Mesenchymal stem cell (in vitro differentiated cells and primary cell): ENCODE measurements at regions not wholly inside any gene's neighbourhood (a gene's known extent, or its start where the extent isn't known, plus 50 kb on each side); places are given as distances from the start of the nearest gene placed in this dataset.

Source experiments
- DNase-seq: peaks from one replicate; pipeline ENCODE4 v3.0.0-alpha.2; 2013
- H2AFZ ChIP-seq: one replicate; pipeline ENCODE4 v1.6.1; 2013; ENCODE audit warnings: low read depth, mild to moderate bottlenecking, control low read depth, inconsistent platforms, low read length, moderate library complexity
- H2AK5ac ChIP-seq: 2 replicates; pipeline ENCODE4 v1.6.1; 2013; ENCODE audit warnings: low read length, moderate library complexity, mild to moderate bottlenecking, inconsistent platforms; ENCODE audit not compliant: severe bottlenecking
- H2BK120ac ChIP-seq: one replicate; pipeline ENCODE4 v1.6.1; 2013; ENCODE audit warnings: low read depth, mild to moderate bottlenecking, inconsistent platforms, low read length, moderate library complexity
- H2BK12ac ChIP-seq, 2 experiments: one replicate each; pipeline ENCODE4 v1.6.1; 2013; ENCODE audit warnings: inconsistent platforms in 2 of 2, low read length in 2 of 2, mild to moderate bottlenecking in 2 of 2, moderate library complexity in 2 of 2, control low read depth in 1 of 2
- H2BK15ac ChIP-seq: one replicate; pipeline ENCODE4 v1.6.1; 2013; ENCODE audit warnings: mild to moderate bottlenecking, low read depth, inconsistent platforms; ENCODE audit not compliant: poor library complexity, severe bottlenecking
- H2BK5ac ChIP-seq: 2 replicates; pipeline ENCODE4 v1.6.1; 2013; ENCODE audit warnings: low read depth, mild to moderate bottlenecking, low read length, control low read depth, inconsistent platforms; ENCODE audit not compliant: poor library complexity, severe bottlenecking
- H3K14ac ChIP-seq, 2 experiments: one replicate each; pipeline ENCODE4 v1.6.1; 2013; ENCODE audit warnings: inconsistent platforms in 2 of 2, low read length in 2 of 2, control low read depth in 1 of 2, mild to moderate bottlenecking in 1 of 2, moderate library complexity in 1 of 2
- H3K18ac ChIP-seq, 2 experiments: one replicate each; pipeline ENCODE4 v1.6.1; 2013; ENCODE audit warnings: inconsistent platforms in 2 of 2, low read length in 2 of 2, control low read depth in 1 of 2, low read depth in 1 of 2, mild to moderate bottlenecking in 1 of 2
- H3K23ac ChIP-seq, 2 experiments: one replicate each; pipeline ENCODE4 v1.6.1; 2013; ENCODE audit warnings: inconsistent platforms in 2 of 2, low read length in 2 of 2, mild to moderate bottlenecking in 2 of 2, moderate library complexity in 2 of 2, control low read depth in 1 of 2
- H3K27ac ChIP-seq: 2 replicates; pipeline ENCODE4 v1.5.1; 2013; ENCODE audit warnings: mild to moderate bottlenecking, moderate library complexity, low read length, control low read depth, inconsistent platforms; ENCODE audit not compliant: poor library complexity, severe bottlenecking
- H3K27me3 ChIP-seq, 2 experiments: 2 replicates each; pipeline versions ENCODE4 v1.6.1 to v1.7.0; 2013; ENCODE audit warnings: low read length in 2 of 2, mild to moderate bottlenecking in 2 of 2, moderate library complexity in 2 of 2, control low read depth in 1 of 2, inconsistent platforms in 1 of 2; ENCODE audit not compliant: control insufficient read depth in 1 of 2, insufficient read depth in 1 of 2
- H3K36me3 ChIP-seq, 2 experiments: 2 replicates each; pipeline versions ENCODE4 v1.6.1 to v1.7.0; 2013; ENCODE audit warnings: low read length in 2 of 2, control low read depth in 1 of 2, inconsistent platforms in 1 of 2, low read depth in 1 of 2, mild to moderate bottlenecking in 1 of 2; ENCODE audit not compliant: insufficient read depth in 2 of 2, control insufficient read depth in 1 of 2
- H3K4ac ChIP-seq, 2 experiments: one replicate each; pipeline ENCODE4 v1.6.1; 2013; ENCODE audit warnings: inconsistent platforms in 2 of 2, low read length in 2 of 2, mild to moderate bottlenecking in 2 of 2, moderate library complexity in 2 of 2, control low read depth in 1 of 2, low read depth in 1 of 2
- H3K4me1 ChIP-seq: 2 replicates; pipeline ENCODE4 v1.6.1; 2013; ENCODE audit warnings: low read depth, low read length, control low read depth; ENCODE audit not compliant: control insufficient read depth, insufficient read depth
- H3K4me2 ChIP-seq: 2 replicates; pipeline ENCODE4 v1.6.1; 2013; ENCODE audit warnings: low read length, mild to moderate bottlenecking, inconsistent platforms; ENCODE audit not compliant: poor library complexity, severe bottlenecking
- H3K4me3 ChIP-seq, 2 experiments: 2 replicates each; pipeline versions ENCODE4 v1.5.1 to v1.7.0; 2013; ENCODE audit warnings: low read length in 2 of 2, mild to moderate bottlenecking in 2 of 2, control low read depth in 1 of 2, low read depth in 1 of 2; ENCODE audit not compliant: insufficient read depth in 1 of 2
- H3K79me1 ChIP-seq: replicated peaks from 2 replicates; pipeline ENCODE4 v1.6.1; 2013; ENCODE audit warnings: mild to moderate bottlenecking, control low read depth, low read length, inconsistent platforms; ENCODE audit not compliant: poor library complexity, severe bottlenecking
- H3K9ac ChIP-seq: 2 replicates; pipeline ENCODE4 v1.7.0; 2013; ENCODE audit warnings: mild to moderate bottlenecking, low read length, moderate library complexity
- H3K9me3 ChIP-seq: 2 replicates; pipeline ENCODE4 v1.7.0; 2013; ENCODE audit warnings: mild to moderate bottlenecking, low read length; ENCODE audit not compliant: control insufficient read depth
- H4K8ac ChIP-seq: one replicate; pipeline ENCODE4 v1.6.1; 2013; ENCODE audit warnings: inconsistent platforms, mild to moderate bottlenecking, low read length, moderate library complexity
- H4K91ac ChIP-seq: one replicate; pipeline ENCODE4 v1.6.1; 2013; ENCODE audit warnings: mild to moderate bottlenecking, low read length, inconsistent platforms
- WGBS: methylation state at CpG from one replicate; pipeline ENCODE4 v1.1.7; 2013; ENCODE audit warnings: mixed read lengths; 5-methylcytosine and 5-hydroxymethylcytosine counted together

DNA sequence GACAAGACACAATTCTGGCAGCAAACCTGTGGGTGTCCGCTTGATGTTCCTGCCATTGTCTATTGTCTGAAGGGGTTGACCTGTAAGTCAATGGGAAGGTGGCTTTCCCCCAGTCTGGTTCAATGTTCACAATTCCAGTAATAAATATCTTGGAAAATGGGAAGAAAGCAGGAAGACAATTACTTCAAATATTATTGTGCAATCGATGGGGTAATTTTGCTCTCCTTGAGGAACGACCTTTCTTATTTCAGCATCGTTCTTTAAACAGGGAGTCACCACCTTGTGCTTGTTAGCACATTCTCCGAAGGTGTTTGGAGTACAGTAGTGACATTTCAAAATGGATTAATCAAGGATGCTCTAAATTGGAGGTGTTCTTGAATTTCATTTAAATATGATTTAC is 136.9 kb downstream of the BTBD3 start:
- Histone ChIP-seq H2BK120ac (no peak overlapping the region), H4K91ac (no peak overlapping the region), H3K9me3 (no peaks in the 10 kb centered on the region), H3K23ac (no peak overlapping the region), H3K27me3 (no peaks in the 10 kb centered on the region), H4K8ac (no peak overlapping the region), H3K9ac (no peak overlapping the region), H3K27ac (no peak overlapping the region), H2BK5ac (no peak overlapping the region), H3K36me3 (no peaks in the 10 kb centered on the region), H2AFZ (no peak overlapping the region), H3K79me1 (no peaks in the 10 kb centered on the region), H3K18ac (no peak overlapping the region), H3K4me2 (no peak overlapping the region), H3K4me3 (no peak overlapping the region), H2BK15ac (no peak overlapping the region), H2BK12ac (no peak overlapping the region), H3K4ac (no peak overlapping the region), H3K4me1 (peaks cover 6% of the 10 kb centered on the region), H2AK5ac (no peak overlapping the region), H3K14ac (no peak overlapping the region)
- WGBS, result 98% methylated on average over 4 of the region's 5 CpGs
- DNase-seq, result no peak

DNA sequence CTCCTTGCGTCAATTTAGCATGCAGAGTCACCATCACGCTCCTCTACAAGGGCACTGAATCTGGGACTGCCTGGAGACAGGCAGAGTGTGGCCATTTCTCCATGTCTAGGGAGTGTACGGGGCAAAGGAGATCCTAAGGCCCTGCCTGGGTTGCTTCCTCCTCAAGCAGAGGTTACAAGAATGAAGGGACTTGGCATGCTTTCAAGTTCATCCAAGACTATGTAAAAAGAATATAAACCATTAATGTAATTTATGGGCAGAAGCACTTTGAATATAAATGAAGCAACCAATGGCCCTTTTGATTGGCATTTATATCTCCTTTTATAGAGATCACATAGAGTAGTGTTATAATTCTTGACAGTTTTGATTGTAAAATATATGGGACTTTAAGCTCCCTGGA is 137.5 kb downstream of the BTBD3 start:
- Histone ChIP-seq H3K36me3 (no peaks in the 10 kb centered on the region), H2BK120ac (no peak overlapping the region), H3K14ac (no peak overlapping the region), H3K27me3 (no peaks in the 10 kb centered on the region), H3K27ac (no peak overlapping the region), H3K4me1 (peaks cover 6% of the 10 kb centered on the region), H3K9ac (no peak overlapping the region), H3K23ac (no peak overlapping the region), H3K4ac (no peak overlapping the region), H2AFZ (no peak overlapping the region), H2BK15ac (no peak overlapping the region), H4K91ac (no peak overlapping the region), H2BK5ac (no peak overlapping the region), H2AK5ac (no peak overlapping the region), H3K4me2 (no peak overlapping the region), H3K79me1 (no peaks in the 10 kb centered on the region), H4K8ac (no peak overlapping the region), H3K4me3 (no peak overlapping the region), H3K9me3 (no peaks in the 10 kb centered on the region), H3K18ac (peak overlapping the region in 1 of 2 experiments; percentile 50), H2BK12ac (peak overlapping the region in 1 of 2 experiments; percentile 92)
- no peak for DNase-seq
- WGBS, result 93% methylated on average over 3 of the region's 3 CpGs

DNA sequence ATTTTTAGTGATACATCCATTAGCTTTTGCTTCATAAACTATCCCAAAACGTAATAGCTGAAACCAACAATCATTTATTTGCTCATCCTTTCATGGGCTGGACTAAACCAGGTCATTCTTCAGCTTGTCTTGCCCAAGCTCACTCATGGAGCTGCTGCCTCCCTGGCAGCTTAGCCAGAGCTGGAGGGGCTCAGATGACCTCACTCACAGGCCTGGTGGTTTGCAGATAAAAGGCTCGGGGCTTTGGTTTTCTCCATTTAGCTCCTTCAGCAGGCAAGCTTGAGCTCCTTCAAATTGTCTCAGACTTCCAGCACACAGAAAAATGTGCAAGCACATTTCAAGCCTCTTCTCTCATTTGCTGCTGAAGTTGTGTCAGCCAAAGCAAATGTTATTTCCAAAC is 139.1 kb downstream of the BTBD3 start:
- Histone ChIP-seq H3K4ac (no peak overlapping the region), H3K18ac (no peak overlapping the region)
- 33% methylated on average over 2 of the region's 2 CpGs for WGBS

DNA sequence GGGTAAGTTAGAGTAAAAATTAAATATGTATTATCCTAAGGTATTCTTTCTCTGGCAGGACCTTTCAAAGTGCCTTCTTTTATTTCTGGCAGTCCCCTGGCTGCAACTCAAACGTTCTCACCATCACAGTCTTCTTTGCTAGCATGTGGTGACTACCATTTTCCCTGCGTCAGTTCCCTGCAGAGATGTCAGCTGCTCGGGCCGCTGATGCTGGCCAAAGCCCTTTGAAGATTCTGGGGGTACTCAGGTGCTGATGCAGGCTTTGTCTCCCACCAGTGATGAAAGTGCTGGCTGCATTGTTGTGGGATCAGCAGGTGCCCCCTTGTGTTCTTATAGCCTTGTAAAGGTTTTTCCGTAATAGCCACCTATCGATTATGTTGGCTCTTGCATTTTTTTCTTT is 140.1 kb downstream of the BTBD3 start:
- no peak overlapping the region for H3K27ac ChIP-seq
- peaks cover 6% of the 10 kb centered on the region for H3K4me1 ChIP-seq
- no peak overlapping the region for H3K4ac ChIP-seq
- H3K79me1 ChIP-seq, result no peaks in the 10 kb centered on the region
- H3K14ac ChIP-seq, result no peak overlapping the region
- H3K27me3 ChIP-seq, result no peaks in the 10 kb centered on the region
- H2AK5ac ChIP-seq, result no peak overlapping the region
- no peak overlapping the region for H2BK15ac ChIP-seq
- H3K4me3 ChIP-seq, result no peak overlapping the region
- H2BK12ac ChIP-seq, result no peak overlapping the region
- H3K18ac ChIP-seq, result no peak overlapping the region
- no peaks in the 10 kb centered on the region for H3K36me3 ChIP-seq
- H3K4me2 ChIP-seq, result no peak overlapping the region
- no peak for DNase-seq
- no peak overlapping the region for H2BK5ac ChIP-seq
- H3K9ac ChIP-seq, result no peak overlapping the region
- no peaks in the 10 kb centered on the region for H3K9me3 ChIP-seq
- WGBS, result 73% methylated on average over 6 of the region's 6 CpGs
- no peak overlapping the region for H2AFZ ChIP-seq
- H4K91ac ChIP-seq, result no peak overlapping the region
- no peak overlapping the region for H3K23ac ChIP-seq
- H4K8ac ChIP-seq, result no peak overlapping the region
- H2BK120ac ChIP-seq, result no peak overlapping the region

More for the DNA sequence above, 139.1 kb downstream of the BTBD3 start:
- Histone ChIP-seq H3K4me3 (no peak overlapping the region), H3K4me1 (peaks cover 6% of the 10 kb centered on the region), H2BK15ac (no peak overlapping the region), H3K14ac (no peak overlapping the region), H3K36me3 (no peaks in the 10 kb centered on the region), H3K4me2 (no peak overlapping the region), H3K9ac (no peak overlapping the region), H2BK12ac (no peak overlapping the region), H2AFZ (no peak overlapping the region), H3K27ac (no peak overlapping the region), H4K8ac (no peak overlapping the region), H2BK5ac (no peak overlapping the region), H3K9me3 (no peaks in the 10 kb centered on the region), H3K27me3 (no peaks in the 10 kb centered on the region), H3K23ac (no peak overlapping the region), H2BK120ac (no peak overlapping the region), H3K79me1 (no peaks in the 10 kb centered on the region), H4K91ac (no peak overlapping the region), H2AK5ac (no peak overlapping the region)
- no peak for DNase-seq
